ENCODE measurements at regions not wholly inside any gene's neighbourhood (a gene's known extent, or its start where the extent isn't known, plus 50 kb on each side); places are given as distances from the start of the nearest gene placed in this dataset.

- H3K27me3 ChIP-seq (ENCODE audit: insufficient read depth, low read depth, low read length), result no peaks in the 10 kb centered on the region
- no peaks in the 10 kb centered on the region for H3F3A ChIP-seq (ENCODE audit: insufficient read depth, low read length, poor library complexity, severe bottlenecking)
- no peak overlapping the region for H2AFZ ChIP-seq (ENCODE audit: low read depth, low read length)
- no peak overlapping the region for H3K4me3 ChIP-seq (ENCODE audit: low read length)
- H3K9ac ChIP-seq (ENCODE audit: low read length), result no peak overlapping the region
- H4K20me1 ChIP-seq (ENCODE audit: insufficient read depth), result no peaks in the 10 kb centered on the region
- no peaks in the 10 kb centered on the region for H3K9me2 ChIP-seq (ENCODE audit: insufficient read depth, low read length)
- no peak overlapping the region for H3K27ac ChIP-seq (ENCODE audit: low read length)
- H3K36me3 ChIP-seq (ENCODE audit: insufficient read depth, low read length), result no peaks in the 10 kb centered on the region
- no peak overlapping the region for H3K4me2 ChIP-seq (ENCODE audit: low read length)
- H3K9me3 ChIP-seq (ENCODE audit: low read length), result no peaks in the 10 kb centered on the region
- no peak for TF ChIP-seq SMC3 (conservative IDR thresholded peaks at IDR 0.05; ENCODE audit: poor library complexity)
- TF ChIP-seq MXI1 (conservative IDR thresholded peaks at IDR 0.05; ENCODE audit: poor library complexity, severe bottlenecking), result no peak
- no peak for TF ChIP-seq RAD21 (conservative IDR thresholded peaks at IDR 0.05)
- TF ChIP-seq POLR2AphosphoS5 (IDR thresholded peaks at IDR 0.05), result no peak
- TF ChIP-seq, protein P1, sequence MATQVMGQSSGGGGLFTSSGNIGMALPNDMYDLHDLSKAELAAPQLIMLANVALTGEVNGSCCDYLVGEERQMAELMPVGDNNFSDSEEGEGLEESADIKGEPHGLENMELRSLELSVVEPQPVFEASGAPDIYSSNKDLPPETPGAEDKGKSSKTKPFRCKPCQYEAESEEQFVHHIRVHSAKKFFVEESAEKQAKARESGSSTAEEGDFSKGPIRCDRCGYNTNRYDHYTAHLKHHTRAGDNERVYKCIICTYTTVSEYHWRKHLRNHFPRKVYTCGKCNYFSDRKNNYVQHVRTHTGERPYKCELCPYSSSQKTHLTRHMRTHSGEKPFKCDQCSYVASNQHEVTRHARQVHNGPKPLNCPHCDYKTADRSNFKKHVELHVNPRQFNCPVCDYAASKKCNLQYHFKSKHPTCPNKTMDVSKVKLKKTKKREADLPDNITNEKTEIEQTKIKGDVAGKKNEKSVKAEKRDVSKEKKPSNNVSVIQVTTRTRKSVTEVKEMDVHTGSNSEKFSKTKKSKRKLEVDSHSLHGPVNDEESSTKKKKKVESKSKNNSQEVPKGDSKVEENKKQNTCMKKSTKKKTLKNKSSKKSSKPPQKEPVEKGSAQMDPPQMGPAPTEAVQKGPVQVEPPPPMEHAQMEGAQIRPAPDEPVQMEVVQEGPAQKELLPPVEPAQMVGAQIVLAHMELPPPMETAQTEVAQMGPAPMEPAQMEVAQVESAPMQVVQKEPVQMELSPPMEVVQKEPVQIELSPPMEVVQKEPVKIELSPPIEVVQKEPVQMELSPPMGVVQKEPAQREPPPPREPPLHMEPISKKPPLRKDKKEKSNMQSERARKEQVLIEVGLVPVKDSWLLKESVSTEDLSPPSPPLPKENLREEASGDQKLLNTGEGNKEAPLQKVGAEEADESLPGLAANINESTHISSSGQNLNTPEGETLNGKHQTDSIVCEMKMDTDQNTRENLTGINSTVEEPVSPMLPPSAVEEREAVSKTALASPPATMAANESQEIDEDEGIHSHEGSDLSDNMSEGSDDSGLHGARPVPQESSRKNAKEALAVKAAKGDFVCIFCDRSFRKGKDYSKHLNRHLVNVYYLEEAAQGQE (IDR thresholded peaks at IDR 0.05; ENCODE audit: borderline replicate concordance), result no peak
- TF ChIP-seq EP300 (conservative IDR thresholded peaks at IDR 0.05; ENCODE audit: poor library complexity, severe bottlenecking), result no peak
- no peak for TF ChIP-seq TAF1 (IDR thresholded peaks at IDR 0.05; ENCODE audit: low read depth)
- TF ChIP-seq, protein P2, sequence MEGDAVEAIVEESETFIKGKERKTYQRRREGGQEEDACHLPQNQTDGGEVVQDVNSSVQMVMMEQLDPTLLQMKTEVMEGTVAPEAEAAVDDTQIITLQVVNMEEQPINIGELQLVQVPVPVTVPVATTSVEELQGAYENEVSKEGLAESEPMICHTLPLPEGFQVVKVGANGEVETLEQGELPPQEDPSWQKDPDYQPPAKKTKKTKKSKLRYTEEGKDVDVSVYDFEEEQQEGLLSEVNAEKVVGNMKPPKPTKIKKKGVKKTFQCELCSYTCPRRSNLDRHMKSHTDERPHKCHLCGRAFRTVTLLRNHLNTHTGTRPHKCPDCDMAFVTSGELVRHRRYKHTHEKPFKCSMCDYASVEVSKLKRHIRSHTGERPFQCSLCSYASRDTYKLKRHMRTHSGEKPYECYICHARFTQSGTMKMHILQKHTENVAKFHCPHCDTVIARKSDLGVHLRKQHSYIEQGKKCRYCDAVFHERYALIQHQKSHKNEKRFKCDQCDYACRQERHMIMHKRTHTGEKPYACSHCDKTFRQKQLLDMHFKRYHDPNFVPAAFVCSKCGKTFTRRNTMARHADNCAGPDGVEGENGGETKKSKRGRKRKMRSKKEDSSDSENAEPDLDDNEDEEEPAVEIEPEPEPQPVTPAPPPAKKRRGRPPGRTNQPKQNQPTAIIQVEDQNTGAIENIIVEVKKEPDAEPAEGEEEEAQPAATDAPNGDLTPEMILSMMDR (IDR thresholded peaks at IDR 0.05; ENCODE audit: poor library complexity, severe bottlenecking), result no peak
- H3K79me2 ChIP-seq (replicated peaks; ENCODE audit: insufficient read depth, low read length), result no peaks in the 10 kb centered on the region
Measured at GRCh38 chr12:11477110-11477509, 81.7 kb upstream of the PRB2 start.

DNA sequence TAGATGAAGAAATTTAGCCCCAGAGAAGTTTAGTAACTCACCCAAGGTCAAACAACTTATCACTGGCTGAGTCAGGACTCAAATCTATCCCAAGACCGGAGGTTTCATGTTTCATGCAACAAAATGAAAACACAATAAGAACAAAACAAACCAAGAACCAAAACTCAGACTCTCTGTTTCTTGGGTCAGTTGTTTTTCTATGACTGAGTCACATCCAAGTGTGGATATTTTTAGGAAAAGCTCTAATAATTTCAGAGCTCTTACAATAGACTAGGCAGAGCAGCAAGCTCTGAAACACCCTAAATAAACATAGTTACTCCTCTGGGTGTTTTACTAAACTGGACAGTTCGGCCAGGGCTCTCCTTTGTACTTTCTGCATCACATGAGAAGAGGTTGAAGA lies 87.6 kb upstream of the PRB2 start:
- Histone ChIP-seq H3K4me2 (ENCODE audit: low read length) (no peak overlapping the region), H4K20me1 (ENCODE audit: insufficient read depth) (no peaks in the 10 kb centered on the region), H2AFZ (ENCODE audit: low read depth, low read length) (no peak overlapping the region), H3K9me2 (ENCODE audit: insufficient read depth, low read length) (no peaks in the 10 kb centered on the region), H3K36me3 (ENCODE audit: insufficient read depth, low read length) (no peaks in the 10 kb centered on the region), H3F3A (ENCODE audit: insufficient read depth, low read length, poor library complexity, severe bottlenecking) (no peaks in the 10 kb centered on the region), H3K79me2 (replicated peaks; ENCODE audit: insufficient read depth, low read length) (no peaks in the 10 kb centered on the region), H3K9me3 (ENCODE audit: low read length) (no peaks in the 10 kb centered on the region), H3K4me3 (ENCODE audit: low read length) (no peak overlapping the region), H3K9ac (ENCODE audit: low read length) (no peak overlapping the region), H3K27ac (ENCODE audit: low read length) (no peak overlapping the region), H3K27me3 (ENCODE audit: insufficient read depth, low read depth, low read length) (no peaks in the 10 kb centered on the region)
- TF ChIP-seq EZH2 (IDR thresholded peaks at IDR 0.05; ENCODE audit: borderline replicate concordance, insufficient read depth, low read length, poor library complexity, severe bottlenecking) (no peak), SMC3 (conservative IDR thresholded peaks at IDR 0.05; ENCODE audit: poor library complexity) (no peak), POLR2AphosphoS5 (IDR thresholded peaks at IDR 0.05) (no peak), TAF1 (IDR thresholded peaks at IDR 0.05; ENCODE audit: low read depth) (no peak), MXI1 (conservative IDR thresholded peaks at IDR 0.05; ENCODE audit: poor library complexity, severe bottlenecking) (no peak)
- TF ChIP-seq, protein P2 (IDR thresholded peaks at IDR 0.05; ENCODE audit: poor library complexity, severe bottlenecking), result no peak
